IMR-90 (cell line): ENCODE measurements at regions not wholly inside any gene's neighbourhood (a gene's known extent, or its start where the extent isn't known, plus 50 kb on each side); places are given as distances from the start of the nearest gene placed in this dataset.

Experiments
- ATAC-seq: fragments of 200-7000 bp; cut with Tn5 transposase; 2 replicates; pipeline ENCODE4 v1.9.1; 2020; ENCODE audit warnings: low read depth, mild to moderate bottlenecking, moderate library complexity
- BruUV-seq: library from RNA; stranded (reverse); fragments of 400-500 nt; replicated peaks from 2 replicates; lab custom pipeline; 2021; lab: Mats Ljungman, UMichigan
- CTCF ChIA-PET: fragments of 300-600 bp; formaldehyde crosslinking; extraction: SDS; loops from one replicate; lab custom pipeline; 2021; ENCODE audit warnings: antibody characterized with exemption; lab: Yijun Ruan, JAX
- POLR2A ChIA-PET: fragments of 300-600 bp; sonication (Branson Sonifier 250); formaldehyde crosslinking; loops from one replicate; lab custom pipeline; 2022; ENCODE audit warnings: antibody characterized with exemption; ENCODE audit not compliant: unreplicated experiment; lab: Charles Lee
- DNase-seq: peaks from one replicate; pipeline ENCODE4 v3.0.0; 2013
- H2AFZ ChIP-seq: replicated peaks from 2 replicates; pipeline ENCODE3; 2013; ENCODE audit warnings: low read length, mild to moderate bottlenecking; ENCODE audit not compliant: poor library complexity
- H2AK5ac ChIP-seq: 2 replicates; pipeline ENCODE4 v1.6.1; 2013; ENCODE audit warnings: low read depth, low read length, inconsistent platforms
- H2AK9ac ChIP-seq: replicated peaks from 2 replicates; pipeline ENCODE3; 2013; ENCODE audit warnings: mild to moderate bottlenecking, low read depth, low read length, moderate library complexity; ENCODE audit not compliant: poor library complexity
- H2BK120ac ChIP-seq: 2 replicates; pipeline ENCODE4 v1.6.1; 2013; ENCODE audit warnings: low read depth, low read length, inconsistent platforms
- H2BK15ac ChIP-seq: 3 replicates; pipeline ENCODE4 v1.6.1; 2013; ENCODE audit warnings: low read depth, low read length, inconsistent platforms
- H2BK20ac ChIP-seq: 2 replicates; pipeline ENCODE4 v1.6.1; 2013; ENCODE audit warnings: low read depth, mild to moderate bottlenecking, inconsistent platforms, low read length, moderate library complexity
- H2BK5ac ChIP-seq: 2 replicates; pipeline ENCODE4 v1.6.1; 2013; ENCODE audit warnings: mild to moderate bottlenecking, low read depth, low read length, inconsistent platforms; ENCODE audit not compliant: poor library complexity, severe bottlenecking
- H3K14ac ChIP-seq: replicated peaks from 2 replicates; pipeline ENCODE4 v1.6.1; 2013; ENCODE audit warnings: low read depth, low read length, inconsistent platforms
- H3K18ac ChIP-seq: 2 replicates; pipeline ENCODE4 v1.6.1; 2013; ENCODE audit warnings: low read depth, low read length, control low read depth
- H3K23ac ChIP-seq: 2 replicates; pipeline ENCODE4 v1.6.1; 2013; ENCODE audit warnings: low read depth, low read length, inconsistent platforms
- H3K27ac ChIP-seq: 2 replicates; pipeline ENCODE4 v1.5.1; 2013; ENCODE audit warnings: mild to moderate bottlenecking, control low read depth, low read length; ENCODE audit not compliant: insufficient read depth
- H3K27me3 ChIP-seq: 2 replicates; pipeline ENCODE4 v1.6.1; 2013; ENCODE audit warnings: low read length; ENCODE audit not compliant: control insufficient read depth, insufficient read depth
- H3K36me3 ChIP-seq: 2 replicates; pipeline ENCODE4 v1.6.1; 2013; ENCODE audit warnings: low read length, mixed read lengths; ENCODE audit not compliant: control insufficient read depth, insufficient read depth
- H3K4ac ChIP-seq: 2 replicates; pipeline ENCODE4 v1.6.1; 2013; ENCODE audit warnings: low read depth, low read length, inconsistent platforms
- H3K4me1 ChIP-seq: 2 replicates; pipeline ENCODE4 v1.6.1; 2013; ENCODE audit warnings: low read length, mixed read lengths; ENCODE audit not compliant: control insufficient read depth, insufficient read depth
- H3K4me2 ChIP-seq: 2 replicates; pipeline ENCODE4 v1.6.1; 2013; ENCODE audit warnings: low read depth, mild to moderate bottlenecking, control low read depth, low read length, moderate library complexity
- H3K4me3 ChIP-seq: 2 replicates; pipeline ENCODE4 v1.5.1; 2013; ENCODE audit warnings: low read depth, mild to moderate bottlenecking, control low read depth, low read length, moderate library complexity; ENCODE audit not compliant: insufficient read depth
- H3K56ac ChIP-seq: 2 replicates; pipeline ENCODE4 v1.6.1; 2013; ENCODE audit warnings: low read length, inconsistent platforms; ENCODE audit not compliant: insufficient read depth; ENCODE audit errors: extremely low read depth
- H3K79me1 ChIP-seq, 2 experiments: 2 replicates each; pipeline ENCODE4 v1.6.1; 2013; ENCODE audit warnings: low read length in 2 of 2, inconsistent platforms in 1 of 2, low read depth in 1 of 2
- H3K9ac ChIP-seq: 2 replicates; pipeline ENCODE4 v1.6.1; 2013; ENCODE audit warnings: low read depth, low read length, control low read depth
- H3K9me1 ChIP-seq: 2 replicates; pipeline ENCODE4 v1.6.1; 2013; ENCODE audit warnings: low read length, inconsistent platforms; ENCODE audit not compliant: insufficient read depth
- H3K9me3 ChIP-seq: 2 replicates; pipeline ENCODE4 v1.6.1; 2013; ENCODE audit warnings: low read length; ENCODE audit not compliant: control insufficient read depth, insufficient read depth
- H4K20me1 ChIP-seq: 2 replicates; pipeline ENCODE4 v1.6.1; 2013; ENCODE audit warnings: low read length, inconsistent platforms; ENCODE audit not compliant: insufficient read depth
- H4K5ac ChIP-seq: 2 replicates; pipeline ENCODE4 v1.6.1; 2013; ENCODE audit warnings: mild to moderate bottlenecking, low read depth, low read length, control low read depth
- H4K8ac ChIP-seq, 2 experiments: 2 replicates each; pipeline ENCODE4 v1.6.1; 2013; ENCODE audit warnings: low read depth in 2 of 2, low read length in 2 of 2, control low read depth in 1 of 2, inconsistent platforms in 1 of 2
- H4K91ac ChIP-seq: 2 replicates; pipeline ENCODE4 v1.6.1; 2013; ENCODE audit warnings: low read depth, low read length, inconsistent platforms; ENCODE audit not compliant: insufficient read depth
- BHLHE40 ChIP-seq: fragments of 150-350 bp; IDR thresholded peaks from 2 replicates; pipeline ENCODE4 v1.6.1; 2016; ENCODE audit warnings: mild to moderate bottlenecking, low read depth, low read length
- CEBPB ChIP-seq: IDR thresholded peaks from 2 replicates; pipeline ENCODE4 v1.6.1; 2012; ENCODE audit warnings: low read depth, low read length, improper control_type of control experiment
- RAD21 ChIP-seq: IDR thresholded peaks from 2 replicates; pipeline ENCODE4 v1.6.1; 2012; ENCODE audit warnings: low read length, improper control_type of control experiment
- RFX5 ChIP-seq: IDR thresholded peaks from 2 replicates; pipeline ENCODE4 v1.8.0; 2012; ENCODE audit warnings: low read depth, mild to moderate bottlenecking, low read length, moderate library complexity
- WGBS, 2 experiments: methylation state at CpG; one replicate each; pipeline versions ENCODE4 v1.1.5 to v1.1.7; 2013; ENCODE audit warnings: missing lambda C conversion rate in 2 of 2; ENCODE audit not compliant: insufficient read length in 1 of 2; ENCODE audit errors: extremely low coverage in 2 of 2; 5-methylcytosine and 5-hydroxymethylcytosine counted together
- dilution Hi-C: fragments of 300-500 bp; cut with HindIII; formaldehyde crosslinking; loops from one replicate; pipeline ENCODE4 v1.14.3; 2018; ENCODE audit warnings: low sequenced_read_pairs; ENCODE audit not compliant: unreplicated experiment
- in situ Hi-C: fragments of 300-500 bp; cut with MboI; formaldehyde crosslinking; loops from 3 replicates; pipeline ENCODE4 v1.14.3; 2019; ENCODE audit warnings: low sequenced_read_pairs, inconsistent platforms, mixed read lengths
- intact Hi-C: fragments of 100-400 bp; cut with micrococcal nuclease; formaldehyde crosslinking; loops from 2 replicates; pipeline ENCODE4 v1.10.0; 2022

- TF ChIP-seq BHLHE40 (no peak), RFX5 (no peak), RAD21 (no peak), CEBPB (no peak)
These were observed 83.9 kb upstream of the KCNE2 start for GRCh38 chr21:34279883-34280282.

More at GRCh38 chr21:34279883-34280282, 83.9 kb upstream of the KCNE2 start:
- Histone ChIP-seq H3K23ac (no peak overlapping the region), H4K5ac (no peak overlapping the region), H2BK20ac (no peak overlapping the region), H3K56ac (no peak overlapping the region), H3K27ac (no peak overlapping the region), H2AK5ac (no peak overlapping the region), H2BK120ac (no peak overlapping the region), H4K20me1 (no peaks in the 10 kb centered on the region), H4K8ac (no peak overlapping the region), H3K9me3 (peaks cover 4% of the 10 kb centered on the region), H3K4me1 (no peaks in the 10 kb centered on the region), H3K36me3 (no peaks in the 10 kb centered on the region), H2AK9ac (no peak overlapping the region), H3K18ac (no peak overlapping the region), H3K27me3 (peaks cover 43% of the 10 kb centered on the region), H3K4me3 (no peak overlapping the region), H3K14ac (no peak overlapping the region), H3K9ac (no peak overlapping the region), H4K91ac (no peak overlapping the region), H3K4me2 (no peak overlapping the region), H3K9me1 (no peaks in the 10 kb centered on the region), H3K79me1 (no peaks in the 10 kb centered on the region), H2BK15ac (no peak overlapping the region), H2AFZ (no peak overlapping the region), H3K4ac (no peak overlapping the region), H2BK5ac (no peak overlapping the region)
- CTCF ChIA-PET: no interaction called here
- intact Hi-C loops: no loop called here
- POLR2A ChIA-PET: no interaction called here
- dilution Hi-C loops: no loop called here
- 20% methylated on average over 1 of the region's 3 CpGs; no CpG with 5 or more reads in 1 of the 2 experiments for WGBS, 2 experiments
- ATAC-seq: no peak
- no TSS peak for BruUV-seq
- in situ Hi-C loops: no loop called here
- no peak for DNase-seq
